Thyroid gland (tissue), 4 donors: ENCODE measurements at regions not wholly inside any gene's neighbourhood (a gene's known extent, or its start where the extent isn't known, plus 50 kb on each side); places are given as distances from the start of the nearest gene placed in this dataset.

Source experiments
- POLR2A ChIP-seq, 2 donors: fragments of 450-650 bp; IDR thresholded peaks; one replicate each; pipeline ENCODE4 v1.6.1; 2017; ENCODE audit warnings: antibody characterized with exemption in 2 of 2, mild to moderate bottlenecking in 2 of 2, moderate library complexity in 1 of 2
- TF ChIP-seq, protein P1 (sequence below), 6 experiments: fragments of 200-600 bp in 3 of 6; fragments of 450-650 bp in 3 of 6; sonication (generic) in 3 of 6; IDR thresholded peaks; one replicate each; pipeline ENCODE4 v1.5.1; 2016 to 2019; ENCODE audit warnings: antibody characterized with exemption in 6 of 6, mild to moderate bottlenecking in 2 of 6, inconsistent platforms in 1 of 6, moderate library complexity in 1 of 6

DNA sequence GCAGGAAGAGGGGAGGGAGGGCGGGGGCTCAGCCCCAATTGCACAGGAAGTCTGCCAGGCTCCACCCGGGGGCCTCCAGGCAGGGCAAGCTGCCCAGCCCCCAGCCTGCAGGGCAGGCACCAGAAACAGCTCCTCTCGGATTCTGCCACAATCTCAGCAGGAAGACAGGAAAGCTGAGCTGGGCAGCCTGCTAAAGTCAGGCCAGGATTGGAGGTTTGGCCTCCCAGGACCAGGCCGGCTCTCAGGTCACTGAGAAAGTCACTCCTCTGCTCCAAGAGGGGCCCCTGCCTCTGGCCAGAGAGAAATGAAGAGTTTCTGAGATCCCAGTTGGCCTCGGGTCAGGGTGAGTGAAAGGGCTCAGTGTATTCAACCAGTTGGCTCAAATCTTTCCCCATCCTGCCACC is 54.6 kb upstream of the STXBP1 start:
- TF ChIP-seq, protein P1, sequence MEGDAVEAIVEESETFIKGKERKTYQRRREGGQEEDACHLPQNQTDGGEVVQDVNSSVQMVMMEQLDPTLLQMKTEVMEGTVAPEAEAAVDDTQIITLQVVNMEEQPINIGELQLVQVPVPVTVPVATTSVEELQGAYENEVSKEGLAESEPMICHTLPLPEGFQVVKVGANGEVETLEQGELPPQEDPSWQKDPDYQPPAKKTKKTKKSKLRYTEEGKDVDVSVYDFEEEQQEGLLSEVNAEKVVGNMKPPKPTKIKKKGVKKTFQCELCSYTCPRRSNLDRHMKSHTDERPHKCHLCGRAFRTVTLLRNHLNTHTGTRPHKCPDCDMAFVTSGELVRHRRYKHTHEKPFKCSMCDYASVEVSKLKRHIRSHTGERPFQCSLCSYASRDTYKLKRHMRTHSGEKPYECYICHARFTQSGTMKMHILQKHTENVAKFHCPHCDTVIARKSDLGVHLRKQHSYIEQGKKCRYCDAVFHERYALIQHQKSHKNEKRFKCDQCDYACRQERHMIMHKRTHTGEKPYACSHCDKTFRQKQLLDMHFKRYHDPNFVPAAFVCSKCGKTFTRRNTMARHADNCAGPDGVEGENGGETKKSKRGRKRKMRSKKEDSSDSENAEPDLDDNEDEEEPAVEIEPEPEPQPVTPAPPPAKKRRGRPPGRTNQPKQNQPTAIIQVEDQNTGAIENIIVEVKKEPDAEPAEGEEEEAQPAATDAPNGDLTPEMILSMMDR (IDR thresholded peaks at IDR 0.05) = no peak
- no peak for TF ChIP-seq POLR2A (IDR thresholded peaks at IDR 0.05)
